GM19452 (cell line): ENCODE measurements at regions not wholly inside any gene's neighbourhood (a gene's known extent, or its start where the extent isn't known, plus 50 kb on each side); places are given as distances from the start of the nearest gene placed in this dataset.

Source experiments
- ATAC-seq: cut with Tn5 transposase; IDR thresholded peaks from one replicate; pipeline ENCODE4 v1.9.1; 2021; ENCODE audit not compliant: unreplicated experiment

GRCh38 chr3:110070161-110070916 lies 733.0 kb upstream of the DPPA4 start:
- no peak for ATAC-seq

GRCh38 chr3:110074095-110074494 lies 736.7 kb upstream of the DPPA4 start:
- no peak for ATAC-seq

- ATAC-seq = no peak
Observed at GRCh38 chr3:110077093-110077492, 739.7 kb upstream of the DPPA4 start.

- ATAC-seq = no peak
Observed at GRCh38 chr3:110093411-110093810, 756.1 kb upstream of the DPPA4 start.

GRCh38 chr3:110093812-110094401 lies 756.6 kb upstream of the DPPA4 start:
- no peak for ATAC-seq

GRCh38 chr3:110099711-110100110 lies 762.4 kb upstream of the DPPA4 start:
- no peak for ATAC-seq

GRCh38 chr3:110101361-110101760 lies 764.0 kb upstream of the DPPA4 start:
- no peak for ATAC-seq

GRCh38 chr3:110106805-110107204 lies 769.5 kb upstream of the DPPA4 start:
- no peak for ATAC-seq

- ATAC-seq = no peak
Observed at GRCh38 chr3:110123946-110124345, 786.6 kb upstream of the DPPA4 start.

- no peak for ATAC-seq
Observed at GRCh38 chr3:110126065-110126464, 788.7 kb upstream of the DPPA4 start.

- no peak for ATAC-seq
Observed at GRCh38 chr3:110133971-110134370, 796.6 kb upstream of the DPPA4 start.

- no peak for ATAC-seq
Observed at GRCh38 chr3:110139048-110139447, 801.7 kb upstream of the DPPA4 start.

GRCh38 chr3:110139821-110140220 lies 802.5 kb upstream of the DPPA4 start:
- no peak for ATAC-seq

- no peak for ATAC-seq
Observed at GRCh38 chr3:110149763-110150162, 812.4 kb upstream of the DPPA4 start.

- no peak for ATAC-seq
Observed at GRCh38 chr3:110157221-110157620, 819.9 kb upstream of the DPPA4 start.

GRCh38 chr3:110164632-110165369 lies 827.5 kb upstream of the DPPA4 start:
- ATAC-seq = no peak

GRCh38 chr3:110165370-110165743 lies 828.0 kb upstream of the DPPA4 start:
- ATAC-seq = no peak

GRCh38 chr3:110165753-110166152 lies 828.4 kb upstream of the DPPA4 start:
- ATAC-seq = no peak

GRCh38 chr3:110166791-110167190 lies 829.4 kb upstream of the DPPA4 start:
- ATAC-seq = no peak

- no peak for ATAC-seq
Observed at GRCh38 chr3:110174908-110175307, 837.6 kb upstream of the DPPA4 start.

- ATAC-seq = no peak
Observed at GRCh38 chr3:110178965-110179364, 841.6 kb upstream of the DPPA4 start.

GRCh38 chr3:110180733-110181132 lies 843.4 kb upstream of the DPPA4 start:
- ATAC-seq = no peak
